NCI-H2227 (cell line): ENCODE measurements at regions not wholly inside any gene's neighbourhood (a gene's known extent, or its start where the extent isn't known, plus 50 kb on each side); places are given as distances from the start of the nearest gene placed in this dataset.

Experiments used
- DNase-seq: peaks from one replicate; lab custom pipeline; 2025; ENCODE audit not compliant: unreplicated experiment; lab: John Stamatoyannopoulos, UW

GRCh38 chr1:60152891-60153290 is 79.3 kb upstream of the C1orf87 start:
- DNase-seq, result no peak

GRCh38 chr1:60151311-60151710 is 77.7 kb upstream of the C1orf87 start:
- DNase-seq, result no peak

- no peak for DNase-seq
These were observed 75.7 kb upstream of the C1orf87 start for GRCh38 chr1:60149251-60149650.

- no peak for DNase-seq
These were observed 73.3 kb upstream of the C1orf87 start for GRCh38 chr1:60146884-60147283.

GRCh38 chr1:60145771-60146170 is 72.2 kb upstream of the C1orf87 start:
- DNase-seq, result no peak

GRCh38 chr1:60141743-60142142 is 68.2 kb upstream of the C1orf87 start:
- no peak for DNase-seq

GRCh38 chr1:60141276-60141675 is 67.7 kb upstream of the C1orf87 start:
- DNase-seq, result no peak

- DNase-seq, result no peak
These were observed 63.8 kb upstream of the C1orf87 start for GRCh38 chr1:60137406-60137805.

- DNase-seq, result no peak
These were observed 62.8 kb upstream of the C1orf87 start for GRCh38 chr1:60136395-60136794.

GRCh38 chr1:60134716-60135115 is 61.1 kb upstream of the C1orf87 start:
- no peak for DNase-seq

- DNase-seq, result no peak
These were observed 60.3 kb upstream of the C1orf87 start for GRCh38 chr1:60133848-60134247.

- no peak for DNase-seq
These were observed 59.6 kb upstream of the C1orf87 start for GRCh38 chr1:60133000-60133673.

- no peak for DNase-seq
These were observed 58.5 kb upstream of the C1orf87 start for GRCh38 chr1:60132108-60132507.

- DNase-seq, result no peak
These were observed 57.1 kb upstream of the C1orf87 start for GRCh38 chr1:60130703-60131102.

GRCh38 chr1:60129911-60130310 is 56.3 kb upstream of the C1orf87 start:
- no peak for DNase-seq

- DNase-seq, result no peak
These were observed 53.2 kb upstream of the C1orf87 start for GRCh38 chr1:60126723-60127122.
